MCF 10A (cell line): ENCODE measurements at regions not wholly inside any gene's neighbourhood (a gene's known extent, or its start where the extent isn't known, plus 50 kb on each side); places are given as distances from the start of the nearest gene placed in this dataset.

Experiments
- BruUV-seq: library from RNA; stranded (reverse); fragments of 400-500 nt; replicated peaks from 2 replicates; lab custom pipeline; 2021; lab: Mats Ljungman, UMichigan
- CTCF ChIA-PET: fragments of 300-600 bp; sonication (Branson Sonifier 250); formaldehyde crosslinking; extraction: SDS; loops from one replicate; lab custom pipeline; 2021; ENCODE audit warnings: antibody characterized with exemption, inconsistent platforms; lab: Yijun Ruan, JAX
- POLR2A ChIA-PET: fragments of 300-600, 350-650 bp; sonication (Branson Sonifier 250); formaldehyde crosslinking; extraction: SDS; loops from one replicate; lab custom pipeline; 2020; ENCODE audit warnings: antibody characterized with exemption, inconsistent platforms; lab: Yijun Ruan, JAX
- DNase-seq: peaks from one replicate; pipeline ENCODE4 v3.0.0-alpha.2; 2018; ENCODE audit not compliant: unreplicated experiment
- H3K27ac Mint-ChIP-seq: one replicate; pipeline ENCODE4 v1.8.0; 2022; ENCODE audit warnings: mild to moderate bottlenecking, low read depth, mixed read lengths; ENCODE audit not compliant: unreplicated experiment
- H3K27me3 Mint-ChIP-seq: one replicate; pipeline ENCODE4 v1.8.0; 2022; ENCODE audit warnings: mixed read lengths; ENCODE audit not compliant: insufficient read depth, unreplicated experiment
- H3K36me3 Mint-ChIP-seq: one replicate; pipeline ENCODE4 v1.8.0; 2022; ENCODE audit warnings: mild to moderate bottlenecking, moderate library complexity, mixed read lengths; ENCODE audit not compliant: insufficient read depth, unreplicated experiment
- H3K4me1 Mint-ChIP-seq: one replicate; pipeline ENCODE4 v1.8.0; 2022; ENCODE audit warnings: mixed read lengths; ENCODE audit not compliant: insufficient read depth, unreplicated experiment
- H3K4me3 Mint-ChIP-seq: one replicate; pipeline ENCODE4 v1.8.0; 2022; ENCODE audit warnings: mild to moderate bottlenecking, moderate library complexity, mixed read lengths; ENCODE audit not compliant: unreplicated experiment
- H3K9me3 Mint-ChIP-seq: one replicate; pipeline ENCODE4 v1.8.0; 2022; ENCODE audit warnings: mixed read lengths; ENCODE audit not compliant: unreplicated experiment
- intact Hi-C: fragments of 100-400 bp; cut with micrococcal nuclease; formaldehyde crosslinking; loops from 2 replicates; pipeline ENCODE4 v1.14.1; 2022
- TF ChIP-seq, protein P1 (sequence below): fragments of 200-600 bp; IDR thresholded peaks from one replicate; pipeline ENCODE4 v1.8.0; 2022; ENCODE audit warnings: antibody characterized with exemption, mild to moderate bottlenecking; ENCODE audit not compliant: unreplicated experiment

DNA sequence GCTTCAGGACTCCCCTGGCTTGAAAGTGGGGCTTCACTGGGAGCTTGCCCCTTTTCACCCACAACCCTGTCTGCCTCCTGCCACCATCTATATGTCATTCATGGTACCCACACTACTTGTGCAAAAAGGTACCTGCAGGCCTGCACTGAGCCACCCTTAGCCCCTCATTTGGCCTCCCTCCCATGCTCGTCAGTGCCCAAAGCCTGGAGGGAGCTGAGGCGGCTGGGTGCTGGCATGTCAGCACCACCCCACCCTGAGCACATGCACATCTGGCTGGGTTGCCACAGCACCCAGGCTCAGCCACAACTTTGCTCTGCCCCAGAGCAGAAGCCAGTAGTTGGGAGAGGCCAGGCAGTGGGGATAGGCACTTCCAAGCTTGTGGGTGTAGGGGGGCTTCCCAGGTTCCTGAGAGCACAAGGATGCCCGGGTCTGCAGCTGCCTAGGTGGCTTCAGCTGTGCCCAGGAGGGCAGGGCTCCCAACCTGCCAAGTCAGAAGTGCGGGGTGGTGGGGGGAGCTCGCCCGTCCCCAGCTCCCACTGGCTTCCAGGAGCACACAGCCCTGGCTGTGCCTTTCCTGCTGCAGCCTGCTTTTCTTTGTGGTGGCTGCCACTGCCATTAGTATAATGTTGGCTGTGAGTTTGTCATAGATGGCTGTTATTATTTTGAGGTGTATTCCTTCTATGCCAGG, 1054.6 kb upstream of the EPHA6 start:
- BruUV-seq = no TSS peak
- ChIA-PET CTCF (interaction anchor here (1.1 kb wide), 1 partner anchor 9 kb away, joined by 3 read pairs; no protein-coding TSS in a partner anchor), POLR2A (interaction anchor here (0.8 kb wide), 1 partner anchor 1260 kb away, joined by 3 read pairs; no protein-coding TSS in a partner anchor)
- Mint-ChIP-seq H3K36me3 (no peaks in the 10 kb centered on the region), H3K4me3 (no peak overlapping the region), H3K4me1 (no peaks in the 10 kb centered on the region), H3K27me3 (no peaks in the 10 kb centered on the region), H3K9me3 (no peaks in the 10 kb centered on the region), H3K27ac (no peak overlapping the region)
- intact Hi-C loops = no loop called here
- TF ChIP-seq, protein P1, sequence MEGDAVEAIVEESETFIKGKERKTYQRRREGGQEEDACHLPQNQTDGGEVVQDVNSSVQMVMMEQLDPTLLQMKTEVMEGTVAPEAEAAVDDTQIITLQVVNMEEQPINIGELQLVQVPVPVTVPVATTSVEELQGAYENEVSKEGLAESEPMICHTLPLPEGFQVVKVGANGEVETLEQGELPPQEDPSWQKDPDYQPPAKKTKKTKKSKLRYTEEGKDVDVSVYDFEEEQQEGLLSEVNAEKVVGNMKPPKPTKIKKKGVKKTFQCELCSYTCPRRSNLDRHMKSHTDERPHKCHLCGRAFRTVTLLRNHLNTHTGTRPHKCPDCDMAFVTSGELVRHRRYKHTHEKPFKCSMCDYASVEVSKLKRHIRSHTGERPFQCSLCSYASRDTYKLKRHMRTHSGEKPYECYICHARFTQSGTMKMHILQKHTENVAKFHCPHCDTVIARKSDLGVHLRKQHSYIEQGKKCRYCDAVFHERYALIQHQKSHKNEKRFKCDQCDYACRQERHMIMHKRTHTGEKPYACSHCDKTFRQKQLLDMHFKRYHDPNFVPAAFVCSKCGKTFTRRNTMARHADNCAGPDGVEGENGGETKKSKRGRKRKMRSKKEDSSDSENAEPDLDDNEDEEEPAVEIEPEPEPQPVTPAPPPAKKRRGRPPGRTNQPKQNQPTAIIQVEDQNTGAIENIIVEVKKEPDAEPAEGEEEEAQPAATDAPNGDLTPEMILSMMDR = no peak
- DNase-seq = no peak

GRCh38 chr3:95775486-95776094, 1038.8 kb upstream of the EPHA6 start:
- no peaks in the 10 kb centered on the region for H3K4me1 Mint-ChIP-seq
- BruUV-seq = no TSS peak
- no peaks in the 10 kb centered on the region for H3K36me3 Mint-ChIP-seq
- no peak overlapping the region for H3K4me3 Mint-ChIP-seq
- POLR2A ChIA-PET = no interaction called here
- DNase-seq = no peak
- CTCF ChIA-PET = no interaction called here
- no peaks in the 10 kb centered on the region for H3K27me3 Mint-ChIP-seq
- intact Hi-C loops = no loop called here
- H3K27ac Mint-ChIP-seq = no peak overlapping the region
- peaks cover 12% of the 10 kb centered on the region for H3K9me3 Mint-ChIP-seq
- TF ChIP-seq, protein P1 = no peak

DNA sequence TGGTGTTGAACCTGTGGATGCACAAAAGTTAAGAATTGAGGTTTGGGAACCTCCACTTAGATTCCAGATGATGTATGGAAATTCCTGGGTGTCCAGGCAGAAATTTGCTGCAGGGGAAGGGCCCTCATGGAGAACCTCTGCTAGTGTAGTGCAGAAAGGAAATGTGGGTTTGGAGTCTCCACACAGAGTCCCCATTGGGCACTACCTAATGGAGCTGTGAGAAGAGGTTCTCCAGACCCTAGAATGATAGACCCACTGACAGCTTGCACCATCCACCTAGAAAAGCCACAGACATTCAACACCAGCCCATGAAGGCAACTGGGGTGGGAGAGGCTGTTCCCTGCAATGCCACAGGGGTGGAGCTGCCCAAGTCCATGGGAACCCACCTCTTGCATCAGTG, 1032.8 kb upstream of the EPHA6 start:
- H3K27ac Mint-ChIP-seq = no peak overlapping the region
- no peaks in the 10 kb centered on the region for H3K36me3 Mint-ChIP-seq
- CTCF ChIA-PET = interaction anchor here (1.1 kb wide), 1 partner anchor 351 kb away, joined by 4 read pairs; no protein-coding TSS in a partner anchor
- H3K4me3 Mint-ChIP-seq = no peak overlapping the region
- POLR2A ChIA-PET = no interaction called here
- no TSS peak for BruUV-seq
- H3K27me3 Mint-ChIP-seq = no peaks in the 10 kb centered on the region
- peaks cover 12% of the 10 kb centered on the region for H3K9me3 Mint-ChIP-seq
- intact Hi-C loops = no loop called here
- TF ChIP-seq, protein P1 = no peak
- no peaks in the 10 kb centered on the region for H3K4me1 Mint-ChIP-seq
- DNase-seq = no peak

- no peak for DNase-seq
- Mint-ChIP-seq H3K36me3 (no peaks in the 10 kb centered on the region), H3K27me3 (peaks cover 14% of the 10 kb centered on the region)
These were observed 1025.3 kb upstream of the EPHA6 start for GRCh38 chr3:95789111-95789510.

More at GRCh38 chr3:95789111-95789510, 1025.3 kb upstream of the EPHA6 start:
- ChIA-PET POLR2A (no interaction called here), CTCF (no interaction called here)
- BruUV-seq = no TSS peak
- intact Hi-C loops = no loop called here
- H3K4me1 Mint-ChIP-seq = no peaks in the 10 kb centered on the region
- no peak overlapping the region for H3K27ac Mint-ChIP-seq
- H3K4me3 Mint-ChIP-seq = no peak overlapping the region
- no peaks in the 10 kb centered on the region for H3K9me3 Mint-ChIP-seq
- TF ChIP-seq, protein P1 = no peak
